Fibroblast of pulmonary artery (primary cell): ENCODE measurements at regions not wholly inside any gene's neighbourhood (a gene's known extent, or its start where the extent isn't known, plus 50 kb on each side); places are given as distances from the start of the nearest gene placed in this dataset.
"Not testable (repeated sequence)": the region's sequence is repeated elsewhere in the genome, so short reads cannot be mapped to it uniquely, and the experiment has no call there.

ENCODE experiments used
- DNase-seq: peaks from one replicate; pipeline ENCODE4 v3.0.0-alpha.2; 2010; ENCODE audit warnings: low read depth
- H3K4me3 ChIP-seq: replicated peaks from 2 replicates; pipeline ENCODE4 v1.5.1; 2011; ENCODE audit warnings: low read depth, mild to moderate bottlenecking, control low read depth, low read length, moderate library complexity
- CTCF ChIP-seq: IDR thresholded peaks from 2 replicates; pipeline ENCODE4 v1.5.1; 2011; ENCODE audit warnings: mild to moderate bottlenecking, control low read depth, low read length, inconsistent platforms; ENCODE audit errors: missing control alignments

- no peak overlapping the region for H3K4me3 ChIP-seq
- DNase-seq: peak; percentile 93
- no peak for TF ChIP-seq CTCF
These were observed 175.6 kb downstream of the NRIP1 start for GRCh38 chr21:14889080-14889810.

- H3K4me3 ChIP-seq: no peak overlapping the region
- TF ChIP-seq CTCF: no peak
- no peak for DNase-seq
These were observed 176.6 kb downstream of the NRIP1 start for GRCh38 chr21:14888202-14888601.

GRCh38 chr21:14886001-14886400 lies 178.8 kb downstream of the NRIP1 start:
- TF ChIP-seq CTCF: no peak
- no peak for DNase-seq
- H3K4me3 ChIP-seq: no peak overlapping the region

GRCh38 chr21:14883351-14883750 lies 181.4 kb downstream of the NRIP1 start:
- no peak overlapping the region for H3K4me3 ChIP-seq
- DNase-seq: no peak
- no peak for TF ChIP-seq CTCF

- DNase-seq, H3K4me3 ChIP-seq: not testable (repeated sequence)
These were observed 182.3 kb downstream of the NRIP1 start for GRCh38 chr21:14882545-14882944.

- H3K4me3 ChIP-seq: no peak overlapping the region
- TF ChIP-seq CTCF: no peak
- no peak for DNase-seq
These were observed 182.8 kb downstream of the NRIP1 start for GRCh38 chr21:14881863-14882499.

GRCh38 chr21:14880922-14881321 lies 183.9 kb downstream of the NRIP1 start:
- peak; percentile 73 for DNase-seq
- TF ChIP-seq CTCF: no peak
- H3K4me3 ChIP-seq: no peak overlapping the region
